ENCODE measurements at regions not wholly inside any gene's neighbourhood (a gene's known extent, or its start where the extent isn't known, plus 50 kb on each side); places are given as distances from the start of the nearest gene placed in this dataset.

- DNase-seq, result no peak
These were observed 1279.7 kb upstream of the ADGRL3 start for GRCh38 chr4:59920416-59920815.

DNA sequence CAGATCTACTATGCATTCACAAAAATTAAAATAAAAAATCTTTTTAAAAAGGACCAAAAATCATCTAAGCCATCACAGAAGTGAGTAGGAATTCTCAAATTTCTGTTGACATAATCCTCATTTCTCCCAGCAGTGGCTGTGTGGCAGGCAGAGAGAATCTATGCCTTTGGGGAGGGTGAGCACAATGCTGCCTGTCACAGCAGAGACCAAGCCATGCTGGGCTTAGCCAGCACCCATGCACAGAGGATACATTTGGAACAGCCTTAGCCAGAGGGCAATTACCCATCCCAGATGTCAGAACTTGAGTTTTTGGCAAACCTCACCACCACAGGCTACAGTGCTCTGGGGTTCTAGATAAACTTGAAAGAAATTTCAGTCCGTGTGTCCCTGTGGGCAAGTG is 1274.8 kb upstream of the ADGRL3 start:
- DNase-seq, result no peak

- DNase-seq, result no peak
These were observed 1263.6 kb upstream of the ADGRL3 start for GRCh38 chr4:59936566-59936965.

DNA sequence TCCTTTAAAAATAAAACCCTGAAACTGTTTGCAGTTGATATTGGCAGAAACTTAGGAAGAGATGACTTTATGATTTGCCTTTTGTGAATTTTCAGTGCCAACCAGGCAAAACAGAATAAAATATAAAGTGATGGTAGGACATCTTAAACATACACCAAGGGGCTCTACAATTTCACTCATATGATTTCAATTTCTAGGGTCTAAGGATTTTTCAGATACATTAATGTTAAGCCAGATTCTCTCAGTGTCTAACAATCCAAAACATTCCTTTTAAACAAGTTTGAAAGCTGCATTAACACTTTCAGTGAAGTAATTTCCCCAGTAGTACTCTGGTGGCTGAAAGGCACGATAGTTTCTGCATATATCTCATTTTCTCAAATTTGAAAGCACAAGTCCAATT is 1262.0 kb upstream of the ADGRL3 start:
- no peak for DNase-seq

GRCh38 chr4:59945277-59945676 is 1254.8 kb upstream of the ADGRL3 start:
- DNase-seq, result no peak

DNA sequence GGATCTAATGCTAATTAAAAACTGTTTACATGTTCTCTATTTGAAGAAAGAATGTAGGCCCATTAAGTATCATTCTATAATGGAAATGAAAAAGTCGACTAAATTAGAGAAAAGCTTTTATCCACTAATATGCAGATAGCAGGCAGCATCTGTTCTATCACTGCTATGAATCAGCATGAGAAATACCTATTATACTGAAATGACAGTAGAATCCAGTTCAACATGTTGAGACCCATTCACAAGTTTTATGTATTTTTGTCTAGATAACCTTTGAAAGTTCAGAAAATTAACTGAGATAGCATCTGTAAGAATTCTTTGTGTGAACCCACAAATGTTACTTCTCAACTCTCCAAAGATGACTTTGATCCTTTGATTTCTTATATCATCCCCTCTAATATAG is 1254.4 kb upstream of the ADGRL3 start:
- DNase-seq, result no peak

DNA sequence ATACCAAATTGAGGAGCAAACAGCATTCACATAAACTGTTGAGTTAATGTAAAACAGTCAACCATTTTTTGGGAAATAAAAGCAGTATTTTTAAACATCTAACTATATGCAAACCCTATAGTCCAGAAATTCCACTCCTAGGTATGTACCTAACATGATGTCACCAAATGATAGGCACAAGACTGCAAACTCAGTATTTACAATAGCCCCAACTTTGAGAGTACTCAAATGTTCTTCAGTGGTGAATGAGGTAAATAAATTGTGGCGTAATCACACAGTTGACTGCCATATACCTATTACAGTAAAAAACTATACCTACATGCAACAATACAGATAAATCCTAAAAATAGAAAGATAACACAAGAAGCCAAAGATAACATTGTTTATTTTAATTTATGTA is 1243.8 kb upstream of the ADGRL3 start:
- DNase-seq, result no peak

DNA sequence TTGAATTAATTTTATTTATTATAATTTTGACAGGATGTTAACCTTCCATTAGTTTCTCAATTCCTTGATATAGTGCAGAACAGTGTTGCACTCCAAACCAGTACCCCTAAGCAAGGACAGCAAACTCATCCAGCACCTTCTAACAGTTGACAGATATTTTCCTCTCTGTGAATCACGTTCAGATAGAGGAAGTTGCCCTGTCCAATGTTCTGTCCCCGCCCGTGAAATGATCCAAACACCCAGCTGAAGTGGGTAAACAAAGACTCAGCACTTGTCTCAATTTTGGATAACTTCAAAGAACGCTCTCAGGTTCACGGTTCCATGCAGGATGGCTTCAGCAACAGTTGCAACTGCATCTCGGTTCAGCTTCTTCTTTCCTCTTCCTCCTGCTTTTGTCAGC is 1240.0 kb upstream of the ADGRL3 start:
- DNase-seq, result no peak

- no peak for DNase-seq
These were observed 1233.4 kb upstream of the ADGRL3 start for GRCh38 chr4:59966758-59967157.

DNA sequence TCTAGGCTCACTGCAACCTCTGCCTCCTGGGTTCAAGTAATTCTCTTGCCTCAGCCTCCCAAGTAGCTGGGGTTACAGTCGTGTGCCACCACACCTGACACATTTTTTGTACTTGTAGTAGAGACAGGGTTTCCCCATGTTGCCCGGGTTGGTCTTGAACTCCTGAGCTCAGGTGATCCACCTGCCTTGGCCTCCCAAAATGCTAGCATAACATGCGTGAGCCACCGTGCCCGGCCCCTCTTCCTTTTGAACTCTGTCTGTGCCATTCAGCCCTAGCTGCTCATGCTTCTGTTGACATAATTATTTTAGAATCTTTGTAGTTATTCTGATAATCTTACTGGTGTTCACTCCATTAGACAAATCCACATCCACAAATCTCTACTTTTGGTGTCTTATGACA is 1231.3 kb upstream of the ADGRL3 start:
- no peak for DNase-seq

DNA sequence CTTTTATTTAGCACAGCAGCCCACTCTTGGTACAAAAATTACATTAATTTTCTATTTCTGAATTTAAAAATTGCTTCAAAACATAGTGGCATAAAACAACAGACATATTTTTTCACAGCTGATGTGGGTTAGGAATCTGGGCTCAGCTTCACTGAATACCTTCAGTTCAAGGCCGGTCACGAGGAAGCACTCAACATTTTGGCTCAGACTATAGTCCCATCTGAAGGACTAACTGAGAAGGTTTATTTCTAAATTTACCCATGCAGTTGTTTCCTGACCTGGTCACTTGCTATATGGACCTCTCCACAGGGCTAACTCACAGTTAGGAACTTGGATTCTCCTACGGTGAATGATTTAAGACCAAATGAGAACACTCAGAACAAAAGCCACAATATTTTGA is 1230.2 kb upstream of the ADGRL3 start:
- no peak for DNase-seq

GRCh38 chr4:59971952-59972351 is 1228.2 kb upstream of the ADGRL3 start:
- DNase-seq, result no peak

GRCh38 chr4:59973492-59973891 is 1226.6 kb upstream of the ADGRL3 start:
- no peak for DNase-seq

DNA sequence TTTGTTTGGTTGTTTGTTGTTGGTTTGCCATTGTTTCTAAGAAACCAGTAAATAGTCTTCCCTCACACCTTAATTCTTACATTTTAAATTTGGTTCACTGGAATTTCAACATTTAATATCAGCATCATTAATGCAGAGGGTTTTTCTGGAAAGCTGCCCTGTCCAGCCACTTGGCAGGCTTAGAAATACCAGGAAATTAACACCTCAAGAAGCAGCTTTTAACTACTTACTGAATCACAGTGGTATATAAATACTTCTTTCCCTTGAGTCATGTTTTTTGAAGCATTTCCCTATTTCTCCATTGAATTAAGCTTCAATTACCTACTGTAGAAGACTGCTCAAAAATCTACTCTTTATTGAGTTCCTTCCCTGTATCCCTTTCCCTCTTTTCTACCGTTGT is 1221.1 kb upstream of the ADGRL3 start:
- DNase-seq, result no peak

GRCh38 chr4:59983852-59984251 is 1216.3 kb upstream of the ADGRL3 start:
- no peak for DNase-seq

GRCh38 chr4:59987289-59987688 is 1212.8 kb upstream of the ADGRL3 start:
- DNase-seq, result no peak

DNA sequence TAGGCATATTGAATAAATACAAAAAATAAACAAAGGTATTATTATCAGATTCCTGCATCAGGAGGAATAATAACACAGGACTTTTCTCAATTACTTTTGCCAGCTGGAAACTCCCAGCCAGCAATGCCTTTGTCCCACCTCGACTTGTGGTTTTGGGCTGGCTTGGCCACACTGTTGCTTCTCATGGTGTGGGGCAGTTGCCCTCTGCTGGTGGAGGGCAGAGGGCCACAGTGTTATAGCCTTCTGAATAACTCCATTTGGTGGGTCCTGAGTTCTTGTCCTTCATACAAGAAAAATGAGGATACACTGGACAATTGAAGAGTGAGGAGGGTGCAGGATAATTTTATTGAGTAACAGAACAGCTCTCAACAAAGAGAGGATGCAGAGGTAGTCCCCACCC is 1206.0 kb upstream of the ADGRL3 start:
- no peak for DNase-seq

- no peak for DNase-seq
These were observed 1197.4 kb upstream of the ADGRL3 start for GRCh38 chr4:60002603-60003337.

DNA sequence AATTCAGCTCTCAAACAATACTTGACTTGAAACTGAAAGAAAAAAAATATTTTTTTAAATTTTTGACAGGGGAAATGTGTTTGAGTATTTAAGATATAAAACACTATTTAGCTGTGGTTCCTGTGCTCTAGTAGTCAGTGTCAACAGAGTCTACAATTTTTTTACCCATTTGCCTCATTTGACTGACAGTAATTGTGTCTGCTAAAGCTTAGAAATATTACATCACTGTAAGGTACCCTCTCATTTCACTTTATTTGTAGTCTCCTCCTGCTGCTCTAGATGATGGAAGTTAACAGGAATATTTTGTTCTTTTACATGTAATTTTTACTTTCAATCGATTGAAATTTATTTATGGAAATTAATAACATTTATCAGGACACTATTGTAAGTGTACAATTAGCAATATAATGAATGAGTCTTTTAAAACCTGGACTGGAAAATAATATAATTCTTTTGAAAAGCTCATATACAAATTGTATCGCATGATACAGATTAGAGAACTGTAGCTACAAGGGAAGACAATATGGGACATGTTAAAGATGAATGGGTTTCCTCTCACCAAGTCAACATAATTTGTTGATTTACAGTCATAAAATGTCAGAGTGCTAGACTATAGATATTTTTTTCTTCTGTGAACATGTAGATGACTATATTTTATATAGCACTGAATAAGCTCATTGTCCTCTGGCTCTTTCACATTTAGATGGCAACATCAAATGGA is 1186.5 kb upstream of the ADGRL3 start:
- no peak for DNase-seq

- no peak for DNase-seq
These were observed 1183.2 kb upstream of the ADGRL3 start for GRCh38 chr4:60016971-60017370.

DNA sequence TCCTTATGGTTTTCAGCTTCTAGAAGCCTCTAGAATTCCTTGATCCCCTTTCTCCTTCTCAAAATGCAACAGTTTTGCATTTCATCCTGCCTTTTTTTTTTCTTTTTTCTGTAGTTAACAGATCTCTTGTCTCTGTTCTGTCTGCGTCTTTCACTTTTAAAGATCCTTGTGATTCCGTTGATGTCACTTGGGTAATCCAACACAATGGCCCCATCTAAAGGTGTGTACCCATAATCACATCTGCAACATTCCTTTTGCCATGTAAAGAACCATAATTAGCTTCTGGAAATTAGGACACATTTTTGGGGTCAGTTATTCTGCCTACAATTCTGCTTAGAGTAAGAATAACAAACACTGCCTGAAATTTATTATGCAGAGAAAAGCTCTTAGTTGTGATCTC is 1180.9 kb upstream of the ADGRL3 start:
- DNase-seq, result no peak

- DNase-seq, result no peak
These were observed 1180.2 kb upstream of the ADGRL3 start for GRCh38 chr4:60019946-60020345.

- DNase-seq, result no peak
These were observed 1179.7 kb upstream of the ADGRL3 start for GRCh38 chr4:60020389-60020788.

DNA sequence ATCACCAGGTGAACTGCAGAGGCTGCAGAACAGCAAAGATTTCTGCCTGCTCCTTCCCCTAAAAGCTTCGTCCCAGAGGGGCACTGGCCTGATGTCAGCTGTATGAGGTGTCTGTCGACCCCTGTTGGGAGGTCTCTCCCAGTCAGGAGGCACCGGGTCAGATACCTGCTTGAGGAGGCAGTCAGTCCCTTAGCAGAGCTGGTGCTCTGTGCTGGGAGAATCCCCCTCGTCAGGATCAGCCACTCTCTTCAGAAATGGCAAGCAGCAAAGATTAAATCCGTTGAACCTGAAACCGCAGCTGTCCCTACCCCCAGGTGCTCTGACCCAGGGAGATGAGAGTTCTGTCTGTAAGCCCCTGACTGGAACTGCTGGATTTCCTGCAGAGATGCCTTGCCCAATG is 1166.3 kb upstream of the ADGRL3 start:
- no peak for DNase-seq

- peak; percentile 28 for DNase-seq
These were observed 1165.8 kb upstream of the ADGRL3 start for GRCh38 chr4:60034361-60034760.
